ENCODE measurements at regions not wholly inside any gene's neighbourhood (a gene's known extent, or its start where the extent isn't known, plus 50 kb on each side); places are given as distances from the start of the nearest gene placed in this dataset.
A peak's percentile ranks its signal among the peaks of the same experiment; 100 is the strongest.

GRCh38 chr6:119557239-119557638, 207.7 kb upstream of the MAN1A1 start:
- DNase-seq = no peak
- in situ Hi-C loops (cut with HindIII; ENCODE audit: low pct_ligation_motif_present, low pct_unique_long_range_greater_than_20kb, low sequenced_read_pairs) = no loop called here

- no peak for DNase-seq
- in situ Hi-C loops (cut with HindIII; ENCODE audit: low pct_ligation_motif_present, low pct_unique_long_range_greater_than_20kb, low sequenced_read_pairs) = no loop called here
Measured at GRCh38 chr6:119552021-119552420, 202.5 kb upstream of the MAN1A1 start.

DNA sequence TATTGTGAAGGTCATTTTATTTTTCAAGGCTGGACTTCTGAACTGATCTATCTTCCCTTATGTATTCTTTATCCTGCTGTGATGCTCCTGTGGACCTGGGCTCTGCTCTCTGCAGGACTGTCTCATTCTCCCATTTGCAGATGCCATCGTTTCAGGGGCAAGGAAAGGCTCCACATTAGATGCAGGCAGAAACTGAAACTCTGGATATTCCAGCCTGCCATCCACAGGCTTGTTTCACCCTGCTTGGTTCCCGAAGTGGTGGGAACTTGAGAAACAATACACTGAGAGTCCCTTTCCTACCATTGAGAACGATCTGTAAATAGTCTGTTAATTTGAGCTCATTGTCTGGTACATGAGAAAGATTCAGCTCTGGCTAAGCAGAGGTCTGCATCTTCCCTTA, 197.5 kb upstream of the MAN1A1 start:
- DNase-seq = no peak
- in situ Hi-C loops (cut with HindIII; ENCODE audit: low pct_ligation_motif_present, low pct_unique_long_range_greater_than_20kb, low sequenced_read_pairs) = no loop called here

DNA sequence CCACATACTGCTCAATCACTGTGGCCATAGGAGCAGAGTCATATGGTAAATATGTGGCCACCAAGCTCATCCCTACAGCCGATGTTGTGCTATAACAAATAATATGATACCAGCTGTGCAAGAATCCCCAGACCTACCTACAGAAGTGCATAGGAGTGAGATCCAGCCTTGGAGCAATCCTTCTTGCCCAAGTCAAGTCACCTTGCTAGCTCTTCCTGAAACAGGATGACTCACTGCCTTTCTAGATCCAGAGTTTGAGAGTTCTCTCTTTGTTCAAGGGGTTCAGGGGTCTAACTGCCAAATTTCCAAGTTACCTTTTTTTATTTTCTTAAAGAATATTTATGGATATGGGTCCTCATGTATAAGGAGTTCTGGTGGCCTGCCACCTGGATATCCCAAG, 195.7 kb upstream of the MAN1A1 start:
- DNase-seq = no peak
- in situ Hi-C loops (cut with HindIII; ENCODE audit: low pct_ligation_motif_present, low pct_unique_long_range_greater_than_20kb, low sequenced_read_pairs) = no loop called here

DNA sequence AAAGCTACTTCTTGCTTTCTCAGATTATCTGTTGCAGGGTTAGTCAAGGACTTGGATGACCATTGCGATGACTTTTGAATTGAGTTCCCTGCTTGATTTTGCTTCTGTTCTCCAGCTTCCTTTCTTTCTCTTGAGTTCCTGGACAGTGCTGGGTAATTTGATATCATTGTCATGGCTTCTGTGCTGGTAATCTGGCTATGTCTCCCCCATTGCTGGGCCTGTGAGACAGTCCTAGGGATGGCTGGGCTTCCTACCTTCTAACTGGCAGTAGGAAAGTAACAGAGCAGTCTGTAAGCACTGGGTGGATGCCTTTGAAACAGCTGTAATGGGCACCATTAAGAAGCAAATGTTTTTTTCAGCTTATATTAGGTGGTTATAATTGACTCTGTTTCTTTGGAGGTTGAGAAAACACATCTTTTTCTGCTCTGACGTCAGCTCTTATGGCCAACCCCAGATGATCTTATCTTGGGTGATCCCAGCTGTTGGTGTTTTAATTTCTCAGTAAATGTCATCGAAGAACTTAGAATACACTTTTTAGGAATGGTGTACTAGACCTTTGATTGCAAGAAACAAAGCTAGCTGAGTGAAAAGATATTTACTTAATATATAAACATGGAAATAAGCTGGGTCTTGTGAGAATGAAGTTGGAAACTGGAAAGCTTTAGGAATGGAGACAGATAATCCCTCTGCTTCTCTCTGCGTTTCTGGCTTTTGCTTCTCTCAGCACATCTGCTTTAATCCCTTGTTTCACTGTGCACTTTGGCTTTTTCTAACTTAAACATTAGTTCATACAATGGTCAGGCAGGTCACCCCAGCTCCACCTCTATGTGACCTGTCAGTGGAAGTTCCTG, 195.0 kb upstream of the MAN1A1 start:
- no peak for DNase-seq
- in situ Hi-C loops (cut with HindIII; ENCODE audit: low pct_ligation_motif_present, low pct_unique_long_range_greater_than_20kb, low sequenced_read_pairs) = no loop called here

GRCh38 chr6:119543332-119543731, 193.8 kb upstream of the MAN1A1 start:
- no peak for DNase-seq
- in situ Hi-C loops (cut with HindIII; ENCODE audit: low pct_ligation_motif_present, low pct_unique_long_range_greater_than_20kb, low sequenced_read_pairs) = no loop called here

DNA sequence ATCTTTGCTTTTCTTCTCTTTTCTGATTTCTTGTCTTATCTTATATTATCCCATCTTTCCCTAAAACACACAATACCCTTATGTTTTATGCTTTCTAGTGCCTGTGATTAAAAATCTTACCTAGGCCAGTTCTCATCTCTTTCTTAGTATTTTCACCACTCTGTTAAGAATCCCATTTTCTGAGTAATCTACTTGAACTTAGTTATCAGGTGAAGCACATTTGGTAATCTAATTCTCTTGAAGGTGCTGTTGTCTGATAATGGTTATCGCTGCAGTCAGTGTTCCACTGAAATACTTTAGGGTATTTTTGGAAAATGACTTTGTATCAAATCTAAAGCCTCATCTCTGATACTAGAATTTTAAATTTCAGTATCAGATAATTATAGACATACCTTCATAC, 192.5 kb upstream of the MAN1A1 start:
- DNase-seq = no peak
- in situ Hi-C loops (cut with HindIII; ENCODE audit: low pct_ligation_motif_present, low pct_unique_long_range_greater_than_20kb, low sequenced_read_pairs) = no loop called here

DNA sequence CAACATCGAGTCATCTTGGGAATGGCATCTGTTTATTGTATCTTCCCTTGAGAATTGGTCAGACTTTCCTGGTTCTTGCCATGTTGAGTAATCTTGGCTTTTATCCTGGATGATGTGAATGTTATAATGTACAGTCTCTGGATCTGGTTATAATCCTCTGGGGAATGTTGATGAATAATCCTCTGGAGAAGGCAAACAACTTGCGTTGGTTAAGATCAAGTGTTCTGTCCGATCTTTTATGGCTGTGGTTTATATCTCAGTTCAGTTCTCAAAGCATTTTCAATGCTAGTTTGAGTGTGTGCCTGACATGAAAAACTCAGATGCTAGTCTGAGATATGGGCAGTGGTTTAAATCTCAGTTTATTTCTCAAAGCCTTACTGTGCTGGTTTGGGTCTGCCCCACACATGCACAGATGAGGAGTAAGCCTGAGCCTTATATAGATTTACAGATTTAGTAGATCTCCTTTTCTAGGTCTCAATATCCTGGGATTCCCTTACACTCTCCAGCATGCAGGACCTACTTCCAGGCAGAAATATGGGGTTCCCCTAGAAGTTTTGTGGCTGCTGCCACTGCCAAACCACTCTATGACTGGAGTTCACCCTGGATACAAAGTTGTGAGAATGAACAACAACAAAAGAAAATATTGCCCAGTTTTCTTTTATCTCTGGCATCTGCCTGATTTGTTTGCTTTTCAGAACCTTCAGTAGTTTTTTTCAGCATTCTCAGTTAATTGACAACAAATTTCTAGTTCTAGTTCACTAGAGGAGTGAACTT, 191.8 kb upstream of the MAN1A1 start:
- in situ Hi-C loops (cut with HindIII; ENCODE audit: low pct_ligation_motif_present, low pct_unique_long_range_greater_than_20kb, low sequenced_read_pairs) = no loop called here
- DNase-seq = peak; percentile 65

DNA sequence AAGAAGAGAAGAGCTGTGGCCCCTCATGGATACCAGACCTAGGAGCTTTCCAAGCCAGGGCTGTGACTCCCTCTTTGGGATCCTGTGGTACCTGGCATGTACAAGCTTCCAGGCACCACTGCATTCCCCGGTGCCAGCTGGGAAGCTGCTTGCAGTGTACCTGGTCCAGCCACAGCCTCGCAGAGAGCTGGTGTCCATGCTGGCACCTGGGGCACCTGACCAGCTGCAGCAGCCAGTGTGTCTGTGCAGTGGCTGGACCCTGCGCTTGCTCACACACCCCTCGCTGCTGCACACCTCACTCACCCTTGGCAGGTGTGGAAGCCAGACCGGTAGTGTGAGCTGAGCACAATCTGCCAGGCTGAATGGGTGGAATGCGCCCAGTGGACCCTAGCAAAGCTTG, 190.9 kb upstream of the MAN1A1 start:
- in situ Hi-C loops (cut with HindIII; ENCODE audit: low pct_ligation_motif_present, low pct_unique_long_range_greater_than_20kb, low sequenced_read_pairs) = no loop called here
- DNase-seq = no peak

DNA sequence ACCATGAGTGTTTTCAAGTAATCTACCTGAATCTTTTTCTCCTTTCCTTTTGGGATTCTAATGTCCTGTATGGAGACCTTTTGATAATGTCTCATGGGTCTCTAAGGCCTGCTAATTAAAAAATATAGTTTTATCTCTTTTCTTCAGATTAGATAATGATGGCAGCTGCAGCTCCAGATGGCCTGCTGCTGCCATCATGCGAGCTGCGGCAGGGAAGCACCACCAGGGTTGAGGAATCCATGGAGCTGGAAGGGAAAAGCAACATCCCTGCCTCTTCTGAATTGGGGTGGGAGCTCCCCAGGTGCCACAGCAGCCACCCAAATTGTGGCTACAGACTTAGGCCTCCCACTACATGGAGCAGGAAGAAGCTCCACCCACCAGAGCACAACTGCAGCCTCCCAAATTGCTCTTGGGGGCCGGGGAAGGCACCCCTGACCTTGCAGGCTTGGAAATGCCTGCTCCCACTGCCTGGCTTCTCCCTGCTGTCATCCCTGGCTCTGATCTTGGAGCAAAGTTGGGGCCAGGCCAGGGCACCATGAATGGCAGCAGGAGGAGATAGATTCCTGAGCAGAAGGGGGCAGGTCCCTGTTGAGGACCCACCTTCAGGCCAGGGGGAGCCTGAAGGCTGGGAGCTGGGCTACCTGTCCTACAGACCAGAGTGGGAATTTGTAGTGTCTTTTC, 189.6 kb upstream of the MAN1A1 start:
- DNase-seq = no peak
- in situ Hi-C loops (cut with HindIII; ENCODE audit: low pct_ligation_motif_present, low pct_unique_long_range_greater_than_20kb, low sequenced_read_pairs) = no loop called here

- no peak for DNase-seq
- in situ Hi-C loops (cut with HindIII; ENCODE audit: low pct_ligation_motif_present, low pct_unique_long_range_greater_than_20kb, low sequenced_read_pairs) = no loop called here
Measured at GRCh38 chr6:119536666-119537065, 187.1 kb upstream of the MAN1A1 start.

DNA sequence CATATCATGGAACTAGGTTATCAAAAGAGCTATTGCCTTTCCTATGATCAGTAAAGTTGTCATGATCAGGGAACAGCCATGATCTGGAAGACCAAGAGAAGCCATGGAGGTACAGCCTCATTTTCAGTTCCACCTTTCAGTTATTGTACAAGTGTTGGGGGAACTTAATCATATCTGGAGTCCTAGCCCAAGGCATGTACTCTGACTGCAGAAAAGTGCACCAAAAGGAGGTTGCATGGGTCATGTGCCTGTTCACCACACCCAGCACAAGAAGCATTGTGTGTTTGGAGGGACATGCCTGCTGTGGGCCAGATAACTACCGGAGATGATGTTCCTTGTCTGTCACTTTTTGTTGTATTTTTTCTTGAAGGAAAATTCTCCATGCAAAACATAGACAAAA, 185.8 kb upstream of the MAN1A1 start:
- DNase-seq = no peak
- in situ Hi-C loops (cut with HindIII; ENCODE audit: low pct_ligation_motif_present, low pct_unique_long_range_greater_than_20kb, low sequenced_read_pairs) = no loop called here

- no peak for DNase-seq
- in situ Hi-C loops (cut with HindIII; ENCODE audit: low pct_ligation_motif_present, low pct_unique_long_range_greater_than_20kb, low sequenced_read_pairs) = no loop called here
Measured at GRCh38 chr6:119533603-119534279, 184.2 kb upstream of the MAN1A1 start.

- DNase-seq = no peak
- in situ Hi-C loops (cut with HindIII; ENCODE audit: low pct_ligation_motif_present, low pct_unique_long_range_greater_than_20kb, low sequenced_read_pairs) = no loop called here
Measured at GRCh38 chr6:119527231-119527578, 177.6 kb upstream of the MAN1A1 start.

- in situ Hi-C loops (cut with HindIII; ENCODE audit: low pct_ligation_motif_present, low pct_unique_long_range_greater_than_20kb, low sequenced_read_pairs) = no loop called here
- no peak for DNase-seq
Measured at GRCh38 chr6:119526561-119527230, 177.1 kb upstream of the MAN1A1 start.

DNA sequence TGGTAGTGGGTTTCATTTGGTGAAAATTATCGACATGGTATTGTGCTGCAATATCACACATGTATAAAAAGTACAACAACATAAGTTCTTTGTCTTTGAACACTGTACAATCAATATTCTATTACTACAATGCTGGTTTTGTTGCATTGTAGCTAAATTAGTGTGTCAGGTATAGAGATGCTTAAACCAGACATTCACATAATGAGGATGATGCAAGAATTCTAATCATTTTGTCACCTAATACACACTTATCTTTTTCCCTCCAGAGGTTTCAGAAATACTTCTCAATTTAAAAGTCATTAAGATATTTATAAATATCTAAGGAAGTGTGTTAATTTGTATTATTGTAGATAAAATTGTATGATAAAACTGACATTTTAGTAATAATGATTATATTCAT, 174.8 kb upstream of the MAN1A1 start:
- no peak for DNase-seq
- in situ Hi-C loops (cut with HindIII; ENCODE audit: low pct_ligation_motif_present, low pct_unique_long_range_greater_than_20kb, low sequenced_read_pairs) = no loop called here

- in situ Hi-C loops (cut with HindIII; ENCODE audit: low pct_ligation_motif_present, low pct_unique_long_range_greater_than_20kb, low sequenced_read_pairs) = no loop called here
Measured at GRCh38 chr6:119523556-119523955, 174.0 kb upstream of the MAN1A1 start.

DNA sequence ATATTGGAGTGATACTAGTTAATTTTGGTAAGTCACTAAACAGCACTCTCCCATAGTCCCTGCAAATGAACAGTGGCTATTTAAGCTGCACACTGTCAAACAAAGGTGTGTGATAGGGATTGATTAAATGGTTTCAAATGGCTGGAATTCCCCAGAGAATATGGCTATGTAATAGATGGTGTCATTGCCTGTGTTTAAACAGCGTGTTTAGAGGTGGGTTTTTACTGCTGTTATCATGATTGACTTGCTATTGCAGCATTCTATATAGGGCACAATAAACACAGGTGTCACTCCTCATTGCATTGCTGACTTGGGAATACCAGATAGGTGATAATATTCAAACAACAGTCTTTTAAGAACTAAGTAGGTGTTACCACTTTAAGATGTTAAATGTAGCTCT, 171.7 kb upstream of the MAN1A1 start:
- DNase-seq = no peak
- in situ Hi-C loops (cut with HindIII; ENCODE audit: low pct_ligation_motif_present, low pct_unique_long_range_greater_than_20kb, low sequenced_read_pairs) = no loop called here

More at GRCh38 chr6:119523556-119523955, 174.0 kb upstream of the MAN1A1 start:
- no peak for DNase-seq
